PC-3 (cell line): ENCODE measurements at regions not wholly inside any gene's neighbourhood (a gene's known extent, or its start where the extent isn't known, plus 50 kb on each side); places are given as distances from the start of the nearest gene placed in this dataset.
"Not testable (repeated sequence)": the region's sequence is repeated elsewhere in the genome, so short reads cannot be mapped to it uniquely, and the experiment has no call there.

Source experiments
- ATAC-seq: fragments of 200-7000 bp; cut with Tn5 transposase; 2 replicates; pipeline ENCODE4 v1.9.1; 2020; ENCODE audit warnings: mild to moderate bottlenecking, moderate library complexity
- BruUV-seq: library from RNA; stranded (reverse); fragments of 400-500 nt; replicated peaks from 2 replicates; lab custom pipeline; 2021; lab: Mats Ljungman, UMichigan
- CTCF ChIA-PET: fragments of 300-600 bp; sonication (Branson Sonifier 250); formaldehyde crosslinking; loops from one replicate; lab custom pipeline; 2022; ENCODE audit warnings: antibody characterized with exemption; lab: Charles Lee
- POLR2A ChIA-PET: fragments of 300-600 bp; sonication (Branson Sonifier 250); formaldehyde crosslinking; loops from one replicate; lab custom pipeline; 2022; ENCODE audit warnings: antibody characterized with exemption; ENCODE audit not compliant: unreplicated experiment; lab: Charles Lee
- DNase-seq: peaks from one replicate; pipeline ENCODE4 v3.0.0-alpha.2; 2015
- H2AFZ ChIP-seq: fragments of 300-600 bp; sonication (generic); 2 replicates; pipeline ENCODE4 v1.6.0; 2016; ENCODE audit warnings: antibody characterized with exemption, low read length
- H3F3A ChIP-seq: fragments of 300-600 bp; sonication (generic); one replicate; pipeline ENCODE4 v1.6.0; 2017; ENCODE audit warnings: antibody characterized with exemption, low read length, control low read depth, mild to moderate bottlenecking; ENCODE audit not compliant: unreplicated experiment
- H3K27ac ChIP-seq: fragments of 300-600 bp; sonication (generic); 2 replicates; pipeline ENCODE4 v1.5.1; 2016; ENCODE audit warnings: mild to moderate bottlenecking, low read length
- H3K27me3 ChIP-seq: fragments of 300-600 bp; sonication (generic); 2 replicates; pipeline ENCODE4 v1.6.1; 2016; ENCODE audit warnings: low read length, mixed read lengths
- H3K36me3 ChIP-seq: fragments of 300-600 bp; sonication (generic); 2 replicates; pipeline ENCODE4 v1.6.1; 2016; ENCODE audit warnings: low read depth, mixed run types, low read length, mixed read lengths
- H3K4me1 ChIP-seq: fragments of 300-600 bp; sonication (generic); 2 replicates; pipeline ENCODE4 v1.5.1; 2016; ENCODE audit warnings: low read length; ENCODE audit not compliant: insufficient read depth
- H3K4me2 ChIP-seq: fragments of 300-600 bp; sonication (generic); 2 replicates; pipeline ENCODE4 v1.6.0; 2016; ENCODE audit warnings: low read length
- H3K4me3 ChIP-seq: fragments of 300-600 bp; sonication (generic); 2 replicates; pipeline ENCODE4 v1.5.1; 2016; ENCODE audit warnings: mild to moderate bottlenecking, low read length, mixed read lengths
- H3K79me2 ChIP-seq: fragments of 300-600 bp; sonication (generic); 2 replicates; pipeline ENCODE4 v1.6.1; 2017; ENCODE audit warnings: low read length, mixed read lengths
- H3K9ac ChIP-seq: fragments of 300-600 bp; sonication (generic); 2 replicates; pipeline ENCODE4 v1.6.0; 2016; ENCODE audit warnings: mild to moderate bottlenecking, low read length
- H3K9me2 ChIP-seq: fragments of 300-600 bp; sonication (generic); replicated peaks from 2 replicates; pipeline ENCODE4 v1.6.1; 2016; ENCODE audit warnings: mixed run types, low read length, mixed read lengths
- H3K9me3 ChIP-seq: fragments of 300-600 bp; sonication (generic); 2 replicates; pipeline ENCODE4 v1.6.1; 2016; ENCODE audit warnings: low read length, mixed read lengths
- H4K20me1 ChIP-seq: fragments of 300-600 bp; sonication (generic); 2 replicates; pipeline ENCODE4 v1.6.1; 2016; ENCODE audit warnings: low read length, mixed read lengths
- intact Hi-C: fragments of 100-400 bp; cut with micrococcal nuclease; formaldehyde crosslinking; loops from 2 replicates; pipeline ENCODE4 v1.9.0; 2023

DNA sequence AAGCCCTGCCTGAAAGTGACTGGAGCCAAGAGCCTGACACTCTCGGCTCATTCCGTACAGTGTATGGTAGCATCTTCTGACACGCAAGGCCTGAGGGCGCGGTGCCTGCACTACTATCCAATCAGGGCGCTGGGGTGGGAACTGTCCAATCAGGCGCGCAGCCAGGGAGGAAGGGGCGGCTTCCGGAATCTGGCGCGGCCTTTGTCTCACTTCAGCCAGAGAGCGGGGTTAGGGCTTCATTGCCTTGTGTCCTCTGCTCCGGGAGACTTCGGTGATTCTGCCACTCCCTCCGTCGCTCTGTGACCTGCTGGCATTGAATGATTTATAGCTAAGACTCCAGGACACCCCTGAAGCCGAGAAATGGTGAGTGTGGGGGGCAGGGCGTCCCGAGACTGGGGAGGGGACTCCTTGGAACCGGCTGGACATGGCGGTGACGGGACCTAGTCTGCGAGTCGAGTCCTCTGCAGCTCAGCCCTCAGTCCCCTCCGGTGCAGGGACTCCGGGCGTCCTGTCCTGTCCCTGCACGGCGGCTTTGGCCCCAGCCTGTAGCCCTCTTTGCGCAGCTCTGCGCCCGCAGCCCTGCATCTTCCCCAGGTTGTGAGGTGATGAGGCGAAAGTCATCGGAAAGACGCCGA is 183.4 kb downstream of the LIPI start:
- DNase-seq, result peak; percentile 95
- H4K20me1 ChIP-seq, H3K27ac ChIP-seq, H3K9me2 ChIP-seq, H3K9me3 ChIP-seq, H3K4me1 ChIP-seq, CTCF ChIA-PET, intact Hi-C loops, POLR2A ChIA-PET, H3K27me3 ChIP-seq, H3K36me3 ChIP-seq, H3F3A ChIP-seq: not testable (repeated sequence)
- peak overlapping the region; percentile 64 for H3K9ac ChIP-seq
- peak overlapping the region; percentile 78 for H3K4me3 ChIP-seq
- H2AFZ ChIP-seq, result peak overlapping the region; percentile 83
- H3K79me2 ChIP-seq, result peaks cover 17% of the 10 kb centered on the region
- peak; percentile 100 for ATAC-seq
- H3K4me2 ChIP-seq, result peak overlapping the region; percentile 76
- TSS peak; percentile 74 for BruUV-seq

DNA sequence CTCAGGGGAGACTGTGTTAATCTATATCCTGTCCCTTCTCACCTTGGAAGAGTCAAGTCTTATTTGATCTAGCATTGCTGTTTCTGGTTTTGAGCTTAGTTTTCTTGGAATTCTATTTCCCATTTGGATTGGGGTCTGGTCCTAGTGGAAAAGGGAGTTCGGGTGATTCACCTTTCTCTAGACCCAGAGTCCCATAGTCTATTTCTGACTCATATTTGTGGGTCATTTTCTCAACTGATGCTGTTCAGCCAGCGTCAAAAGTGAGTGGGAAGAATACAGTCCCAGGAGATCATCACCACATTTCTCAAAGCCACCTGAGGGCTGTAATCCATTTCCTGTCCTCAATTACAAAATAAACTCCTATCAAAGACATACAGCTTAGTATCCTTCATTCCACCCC is 190.6 kb downstream of the LIPI start:
- H3K4me1 ChIP-seq, CTCF ChIA-PET, H3K27me3 ChIP-seq, H3K4me3 ChIP-seq, DNase-seq, H3K9me3 ChIP-seq, H3K9ac ChIP-seq, POLR2A ChIA-PET, H4K20me1 ChIP-seq, H2AFZ ChIP-seq, H3K27ac ChIP-seq, H3K9me2 ChIP-seq, H3K4me2 ChIP-seq, H3F3A ChIP-seq, H3K36me3 ChIP-seq, ATAC-seq, intact Hi-C loops, BruUV-seq, H3K79me2 ChIP-seq: not testable (repeated sequence)

DNA sequence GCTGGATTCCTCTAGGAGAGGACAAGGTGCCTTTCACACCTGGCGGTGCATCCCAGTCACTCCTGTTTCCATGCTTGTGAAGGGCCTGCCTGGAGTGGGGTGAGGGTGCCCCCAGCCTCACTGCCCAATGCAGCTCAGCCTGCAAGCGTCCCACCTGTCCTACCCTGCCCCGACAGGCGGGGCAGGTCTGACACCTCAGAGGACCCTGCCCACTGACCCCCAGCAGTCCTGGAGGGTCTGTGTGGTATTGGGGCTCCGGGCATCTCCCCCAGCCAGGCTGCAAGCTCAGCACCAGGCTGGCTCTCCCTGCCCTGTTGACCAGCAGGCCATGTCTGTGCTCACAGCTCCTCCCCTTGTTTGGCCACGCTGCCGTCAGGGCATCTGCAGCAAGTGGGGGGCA is 194.9 kb downstream of the LIPI start:
- BruUV-seq, DNase-seq, H3K4me3 ChIP-seq, H3F3A ChIP-seq, intact Hi-C loops, H3K27ac ChIP-seq, H2AFZ ChIP-seq, H3K4me1 ChIP-seq, H3K9me2 ChIP-seq, H3K79me2 ChIP-seq, H3K27me3 ChIP-seq, H4K20me1 ChIP-seq, ATAC-seq, CTCF ChIA-PET, H3K4me2 ChIP-seq, H3K9ac ChIP-seq, H3K9me3 ChIP-seq, H3K36me3 ChIP-seq, POLR2A ChIA-PET: not testable (repeated sequence)

DNA sequence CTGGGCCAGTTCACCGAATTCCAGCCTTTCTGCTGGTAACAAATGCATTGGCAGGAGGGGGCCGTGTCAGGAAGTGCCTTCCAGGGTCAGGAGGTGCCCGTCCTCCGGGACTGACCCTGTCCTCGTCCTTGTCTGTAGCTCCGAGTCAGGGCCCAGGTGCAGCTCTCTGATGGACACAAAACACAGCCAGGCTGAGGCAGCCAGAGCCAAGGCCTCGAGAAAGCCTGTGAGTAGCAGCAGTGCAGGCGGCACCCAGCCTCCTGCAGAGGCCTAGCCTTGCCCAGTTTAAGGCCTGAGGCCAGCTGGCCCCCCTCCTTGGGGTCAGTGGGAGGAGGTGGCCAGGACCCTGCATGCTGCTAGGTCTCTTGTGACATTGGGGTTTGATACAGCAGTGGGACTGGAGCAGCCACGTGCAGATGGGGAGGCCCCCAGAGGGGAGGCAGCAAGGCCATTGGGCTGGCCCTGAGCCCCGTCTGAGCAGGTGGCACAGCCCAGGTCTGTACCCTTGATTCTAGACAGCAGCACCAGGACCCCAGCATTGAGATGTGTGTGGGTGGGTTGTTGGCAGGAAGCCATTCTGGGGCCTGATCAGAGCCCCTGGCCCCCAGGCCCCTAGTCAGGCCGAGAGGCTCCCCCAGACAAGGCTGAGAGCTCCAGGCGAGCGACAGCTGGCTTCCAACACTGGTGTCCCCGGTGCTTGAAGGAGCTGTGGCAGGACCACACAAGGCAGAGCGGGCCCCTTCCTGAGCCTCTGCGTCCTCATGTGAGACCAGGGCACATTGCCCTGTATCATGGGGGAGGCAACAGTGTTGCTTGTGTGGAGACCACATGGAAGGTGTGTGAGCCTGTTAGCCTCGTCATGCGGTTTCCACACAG is 196.9 kb downstream of the LIPI start:
- H3K27ac ChIP-seq, intact Hi-C loops, H3K4me1 ChIP-seq, H3K9ac ChIP-seq, H3K9me2 ChIP-seq, H3F3A ChIP-seq, H3K4me3 ChIP-seq, H3K9me3 ChIP-seq, H3K27me3 ChIP-seq, H2AFZ ChIP-seq, POLR2A ChIA-PET, H3K4me2 ChIP-seq, H4K20me1 ChIP-seq, H3K36me3 ChIP-seq, CTCF ChIA-PET, BruUV-seq, H3K79me2 ChIP-seq, DNase-seq, ATAC-seq: not testable (repeated sequence)
